Stimulated activated CD8-positive, alpha-beta memory T cell treated with anti-CD3 and anti-CD28 coated beads, Interleukin-7, amount 100 ng/mL, for 4 hours (primary cell): ENCODE measurements at regions not wholly inside any gene's neighbourhood (a gene's known extent, or its start where the extent isn't known, plus 50 kb on each side); places are given as distances from the start of the nearest gene placed in this dataset.
"Not testable (repeated sequence)": the region's sequence is repeated elsewhere in the genome, so short reads cannot be mapped to it uniquely, and the experiment has no call there.

Source experiments
- DNase-seq, 2 donors: peaks; one replicate each; pipeline ENCODE4 v3.0.0-alpha.2; 2020; ENCODE audit warnings: low read depth in 2 of 2

DNA sequence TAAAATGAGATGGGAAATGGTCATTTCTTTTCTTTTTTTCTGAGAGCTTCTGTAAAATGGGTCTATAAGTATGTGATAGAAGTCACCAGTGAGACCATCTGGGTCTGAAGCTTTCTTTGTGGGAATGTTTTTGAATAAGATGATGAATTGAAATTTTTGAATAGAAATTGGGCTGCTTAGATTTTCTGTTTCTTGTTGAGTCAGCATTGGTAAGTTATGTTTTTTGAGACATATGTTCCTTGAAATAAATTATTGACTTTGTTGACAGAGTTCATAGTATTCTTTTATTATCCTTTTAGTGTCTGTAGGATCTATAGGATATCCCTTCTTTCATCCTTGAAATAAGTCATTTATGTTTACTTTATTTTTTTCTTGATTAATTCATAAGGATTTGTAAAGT, 208.1 kb downstream of the OPA1 start:
- no peak for DNase-seq

DNA sequence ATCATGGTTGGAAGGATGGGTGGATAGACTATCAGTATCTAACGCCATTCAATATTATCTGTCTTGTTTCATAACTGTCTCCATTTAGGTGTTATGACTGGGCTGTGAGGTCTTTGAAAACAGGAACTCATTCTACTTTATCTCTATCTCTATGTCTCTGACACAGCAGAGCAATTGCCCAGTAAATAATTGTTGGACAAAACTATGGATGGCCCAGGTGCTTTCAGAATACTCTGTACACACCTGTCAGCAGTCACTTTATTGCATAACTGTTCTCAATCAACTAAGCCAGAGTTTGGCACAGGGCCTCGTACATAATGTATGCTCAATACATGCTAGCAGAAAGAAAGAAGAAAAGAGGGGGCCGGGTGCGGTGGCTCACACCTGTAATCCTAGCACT, 210.3 kb downstream of the OPA1 start:
- no peak for DNase-seq

DNA sequence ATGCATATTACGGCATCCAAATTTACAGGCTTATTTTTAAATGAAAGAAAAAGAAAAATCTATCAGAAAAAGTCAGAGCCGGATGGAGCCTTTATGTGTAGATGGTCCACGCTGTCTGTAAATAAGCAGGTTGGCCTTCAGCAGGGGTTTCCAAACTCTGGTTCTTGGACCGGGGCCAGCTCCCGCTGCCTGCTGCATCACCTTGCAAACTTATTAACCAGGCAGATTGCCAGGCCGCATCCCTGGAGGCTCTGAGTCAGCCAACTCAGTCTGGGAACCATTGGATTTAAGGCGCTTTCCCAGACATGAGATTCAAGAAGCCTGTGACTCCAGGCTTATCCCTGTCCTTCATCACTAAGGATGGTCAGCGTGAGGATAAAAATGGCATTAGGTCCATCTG, 212.4 kb downstream of the OPA1 start:
- no peak for DNase-seq

DNA sequence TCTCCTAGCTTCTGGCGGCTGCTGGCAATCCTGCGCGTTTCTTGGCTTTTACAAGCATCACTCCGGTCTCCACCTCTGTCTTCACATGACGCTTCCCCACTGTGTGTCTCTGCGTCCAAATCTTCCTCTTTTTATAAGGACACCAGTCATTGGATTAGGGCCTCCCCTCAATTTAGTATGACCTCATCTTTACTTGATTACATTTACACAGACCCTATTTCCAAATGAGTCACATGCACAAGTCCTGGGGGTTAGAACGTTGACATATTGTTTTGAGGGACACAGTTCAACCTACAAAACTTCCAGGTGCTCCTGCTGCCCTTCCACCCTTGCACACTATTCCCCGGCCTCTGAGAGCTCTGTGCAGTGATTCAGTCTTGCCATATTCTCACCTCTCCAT, 215.3 kb downstream of the OPA1 start:
- DNase-seq, result no peak

DNA sequence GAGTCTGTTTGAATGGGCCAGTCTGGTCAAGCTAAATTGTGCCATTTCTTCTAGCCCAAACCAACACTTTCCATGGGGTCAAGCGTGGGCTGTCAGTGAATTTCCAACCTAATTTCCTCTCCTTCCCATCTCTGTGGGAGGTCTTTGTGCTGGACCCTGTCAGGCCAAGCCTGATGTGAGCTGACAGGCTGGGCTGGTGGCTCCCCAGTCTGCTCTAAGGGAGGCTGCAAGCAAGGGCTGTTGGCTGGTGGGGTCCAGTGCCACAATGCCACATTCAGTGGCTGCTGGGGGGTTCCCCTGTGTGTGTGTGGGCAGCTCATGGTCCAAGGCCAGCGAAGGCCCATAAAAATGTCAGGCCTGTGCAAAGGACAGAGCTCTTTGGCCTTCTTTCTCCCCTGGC, 216.1 kb downstream of the OPA1 start:
- no peak for DNase-seq

DNA sequence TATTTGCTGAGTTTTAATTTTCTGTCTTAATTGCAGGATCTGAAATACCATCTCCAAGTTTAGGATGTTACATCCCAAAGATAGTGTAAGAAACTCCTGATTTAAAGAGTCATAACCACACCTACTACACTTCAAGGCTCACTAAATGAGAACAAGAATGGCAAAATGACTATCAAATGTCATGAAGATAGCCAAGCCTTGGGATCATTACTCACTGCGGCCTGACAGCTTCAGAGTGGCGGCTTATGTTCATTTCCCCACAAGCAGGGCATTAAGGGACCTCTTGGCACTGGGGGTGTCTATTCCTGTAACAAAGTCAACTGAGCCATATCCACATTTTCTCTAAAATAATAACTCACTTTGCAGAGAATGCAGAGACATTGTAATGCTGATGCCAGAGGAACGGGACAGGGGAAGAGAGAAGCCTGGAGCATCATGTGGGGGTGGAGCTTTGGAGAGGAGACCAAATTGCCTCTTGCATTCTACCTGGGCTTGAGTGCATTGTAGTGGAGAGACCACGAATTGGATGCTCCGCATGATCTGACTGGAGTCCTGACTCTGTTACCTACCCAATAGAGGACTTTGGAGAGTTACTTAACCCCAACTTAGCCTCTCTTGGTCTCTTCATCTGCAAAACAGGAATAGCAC, 219.2 kb downstream of the OPA1 start:
- no peak for DNase-seq

DNA sequence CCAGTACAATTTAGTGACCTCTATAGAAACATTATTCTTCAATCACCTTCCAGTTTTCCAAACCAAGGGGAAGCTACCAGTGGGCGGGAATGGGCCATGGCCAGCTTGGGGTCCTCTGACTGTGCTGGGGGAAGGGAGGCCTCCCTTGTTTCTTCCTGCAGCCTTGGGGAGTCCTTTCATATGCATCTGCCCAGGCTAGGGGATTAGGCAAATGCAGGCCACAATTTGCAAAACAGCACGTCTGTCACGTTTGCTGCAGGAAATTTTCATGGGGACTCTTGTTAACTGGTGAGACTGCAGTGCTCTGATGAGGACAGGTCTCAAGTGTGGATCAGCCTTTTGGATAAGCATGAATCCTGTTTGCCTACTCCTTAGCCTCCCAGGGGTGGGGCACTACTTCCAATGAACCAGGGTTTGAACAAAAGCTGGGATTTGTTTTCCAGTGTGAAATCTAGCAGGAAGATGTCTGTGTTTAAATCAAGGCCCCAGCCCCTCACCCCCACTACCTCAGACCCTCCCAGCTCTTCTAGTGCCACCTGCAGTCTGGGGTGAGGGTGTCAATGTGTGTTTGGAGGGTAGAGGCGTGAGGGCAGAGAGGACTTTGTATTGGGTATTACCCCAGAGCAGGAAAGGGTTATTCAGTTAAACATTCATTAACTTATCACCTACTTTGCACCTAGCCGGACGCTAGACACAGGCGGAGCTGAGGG, 219.9 kb downstream of the OPA1 start:
- no peak for DNase-seq

DNA sequence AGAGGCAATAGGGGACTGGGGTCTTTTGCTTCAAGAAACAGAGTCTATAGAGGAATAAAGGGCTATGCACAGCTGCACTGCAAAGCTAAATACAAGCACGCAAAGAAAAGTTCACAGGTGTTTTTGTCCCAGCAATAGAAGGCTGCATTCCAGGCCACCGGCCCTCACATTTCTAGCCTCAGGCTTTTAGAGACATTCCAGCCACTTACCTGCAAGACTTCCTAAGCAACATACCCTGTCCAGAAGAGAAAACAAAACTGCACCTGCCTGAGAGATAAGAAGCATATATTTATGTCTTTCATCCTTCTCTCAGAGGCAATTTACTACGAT, 220.5 kb downstream of the OPA1 start:
- no peak for DNase-seq

DNA sequence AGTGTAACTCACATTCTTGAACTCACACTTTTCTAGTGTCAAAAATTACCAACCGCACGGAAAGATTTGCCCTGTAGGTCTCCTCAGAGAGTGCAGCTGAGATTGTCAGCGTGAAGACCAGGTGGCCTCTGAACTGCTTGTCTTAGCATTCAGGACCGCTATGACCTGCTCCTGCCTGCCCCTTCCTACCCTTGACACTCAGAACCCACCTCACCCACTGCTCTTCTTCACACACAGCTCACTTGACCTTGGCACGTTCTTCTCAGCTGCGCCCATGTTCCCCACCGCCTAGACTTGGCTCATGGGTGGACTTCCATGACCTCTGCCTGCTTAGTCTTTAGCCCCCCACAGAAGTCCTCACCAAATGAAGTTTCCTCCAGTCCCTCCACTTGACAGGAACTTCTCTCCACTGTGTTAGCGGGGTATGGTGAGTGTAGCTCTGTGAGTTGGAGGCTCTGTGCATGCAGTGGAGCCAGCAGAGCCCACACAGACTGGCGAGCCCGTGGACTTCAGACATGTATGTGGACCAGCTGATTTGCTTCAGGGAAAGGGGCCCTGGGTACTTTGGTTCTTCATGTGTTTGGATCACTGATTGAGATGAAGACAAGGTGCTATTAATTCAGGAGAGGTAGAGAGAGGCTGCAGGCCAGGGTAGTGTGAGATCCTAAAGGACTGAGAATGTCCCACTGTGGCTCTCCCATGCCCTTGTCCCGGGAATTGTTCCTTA, 221.3 kb downstream of the OPA1 start:
- no peak for DNase-seq

DNA sequence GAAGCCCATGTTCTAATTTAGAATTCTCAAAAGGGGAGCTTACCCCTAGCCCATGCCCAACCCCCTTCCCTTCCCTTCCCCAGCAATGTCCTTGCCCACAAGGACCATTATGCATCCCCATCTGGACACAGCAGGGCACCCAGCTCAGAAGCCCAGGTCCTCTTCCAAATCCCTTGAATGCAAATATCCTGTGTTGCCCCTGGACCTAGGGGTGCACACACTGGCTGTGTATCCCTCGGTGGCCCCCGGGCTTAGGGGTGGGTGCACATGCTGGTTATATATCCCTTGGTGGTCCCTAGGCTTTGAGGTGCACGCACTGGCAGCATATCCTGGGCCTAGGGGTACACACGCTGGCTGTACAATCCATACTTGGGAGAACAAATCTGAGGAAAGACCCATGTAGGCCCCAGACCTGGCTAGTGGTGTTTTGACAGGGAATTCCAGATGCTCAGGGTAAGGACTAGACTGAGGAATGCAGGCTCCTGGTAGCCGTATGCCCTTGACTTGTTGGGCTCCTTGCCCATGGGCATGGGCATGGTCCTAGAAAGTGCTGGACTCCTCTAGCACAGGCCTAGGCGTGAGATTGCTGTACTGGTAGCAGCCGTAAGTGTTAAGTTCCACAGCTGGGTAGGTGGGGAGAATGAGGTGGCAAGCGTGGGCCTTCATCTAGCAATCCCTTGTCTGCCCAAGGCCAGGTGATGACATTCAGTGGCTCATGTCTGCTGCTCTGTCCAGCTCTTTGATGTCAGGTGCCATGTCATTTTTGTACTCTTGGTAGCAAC, 222.4 kb downstream of the OPA1 start:
- no peak for DNase-seq

DNA sequence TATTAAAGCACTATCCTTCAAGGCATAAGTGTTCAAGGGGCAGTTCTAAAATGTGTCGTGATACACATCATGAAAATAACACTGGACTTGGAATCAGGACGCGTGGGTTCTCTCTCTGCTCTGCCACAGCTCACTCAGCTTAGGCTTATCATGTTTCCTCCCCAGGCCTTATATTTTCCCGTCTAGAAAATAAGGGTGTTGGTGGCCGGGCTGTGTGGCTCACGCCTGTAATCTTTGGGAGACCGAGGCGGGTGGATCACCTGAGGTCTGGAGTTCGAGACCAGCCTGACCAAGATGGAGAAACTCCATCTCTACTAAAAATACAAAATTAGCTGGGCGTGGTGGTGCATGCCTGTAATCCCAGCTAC, 223.0 kb downstream of the OPA1 start:
- DNase-seq, result no peak

DNA sequence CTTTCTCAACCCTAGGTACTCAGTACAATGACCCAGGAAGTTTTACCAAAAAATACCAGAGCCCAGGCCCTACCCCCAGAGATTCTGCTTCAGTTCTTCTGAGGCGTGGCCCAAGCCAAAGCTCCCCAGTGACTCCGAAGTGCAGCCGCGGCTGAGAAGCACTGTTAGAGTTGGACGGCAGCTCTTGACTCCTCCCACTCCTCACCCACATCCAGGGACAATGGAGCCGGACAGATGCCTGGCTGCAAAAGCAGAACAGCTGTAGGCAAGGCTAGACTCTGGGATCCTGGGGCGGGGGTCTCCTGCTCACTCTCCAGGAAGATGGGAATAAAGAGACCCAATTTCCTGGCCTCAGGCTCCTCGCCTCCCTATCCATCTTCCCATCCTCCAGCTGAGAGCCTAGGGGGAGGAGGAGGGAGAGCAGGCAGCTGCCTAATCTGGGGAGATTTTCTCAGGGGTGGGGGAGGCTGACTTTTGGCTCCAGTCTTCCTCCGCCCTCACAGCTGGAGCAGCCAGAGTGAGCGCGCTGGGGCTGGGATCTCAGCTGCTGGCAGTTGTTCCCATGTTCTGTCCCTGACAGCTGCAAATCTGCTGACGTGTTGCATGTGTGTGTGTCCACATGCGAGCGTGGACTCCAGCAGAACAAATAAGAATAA, 223.8 kb downstream of the OPA1 start:
- no peak for DNase-seq

DNA sequence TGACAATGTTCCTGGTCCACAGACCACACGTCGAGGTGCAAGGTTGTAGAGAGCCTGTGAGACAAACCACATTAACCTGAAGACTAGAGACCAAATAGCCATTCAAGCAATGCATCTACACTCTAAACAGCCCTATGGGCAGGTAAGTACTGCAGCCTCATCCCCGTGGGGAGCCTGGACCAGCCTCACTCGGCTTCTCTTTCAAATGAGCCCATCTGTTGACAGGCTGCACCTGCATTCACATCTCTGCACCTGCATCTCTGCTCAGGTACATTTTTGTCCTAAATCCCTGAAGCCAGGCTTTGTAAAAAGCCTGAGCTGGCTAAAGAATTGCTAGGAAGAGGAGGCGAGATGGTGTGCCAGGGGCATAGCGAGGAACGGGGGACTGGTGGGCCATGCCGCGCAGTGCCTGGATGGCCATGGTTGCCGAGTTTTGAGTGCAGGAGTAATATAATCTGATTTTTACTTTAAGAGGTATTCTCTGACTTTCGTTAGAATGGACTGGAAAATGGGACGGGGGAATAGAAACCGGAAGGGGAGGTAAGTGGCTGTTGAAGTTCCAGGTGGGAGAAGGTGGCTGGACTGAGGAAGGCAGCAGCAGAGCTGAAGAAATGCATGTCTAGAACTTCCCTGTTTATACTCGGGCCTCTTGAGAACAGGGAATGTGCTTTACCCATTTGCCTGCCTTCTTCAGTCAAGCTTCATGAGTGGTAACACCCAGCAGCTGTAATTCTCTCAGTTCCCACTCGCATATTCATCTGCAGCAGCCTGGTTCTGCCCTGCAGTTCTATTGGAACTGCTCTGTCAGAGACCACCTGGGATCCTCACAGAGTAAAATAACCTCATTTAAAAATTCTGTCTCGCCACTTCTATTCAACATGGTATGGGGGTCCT, 226.4 kb downstream of the OPA1 start:
- DNase-seq, result no peak

DNA sequence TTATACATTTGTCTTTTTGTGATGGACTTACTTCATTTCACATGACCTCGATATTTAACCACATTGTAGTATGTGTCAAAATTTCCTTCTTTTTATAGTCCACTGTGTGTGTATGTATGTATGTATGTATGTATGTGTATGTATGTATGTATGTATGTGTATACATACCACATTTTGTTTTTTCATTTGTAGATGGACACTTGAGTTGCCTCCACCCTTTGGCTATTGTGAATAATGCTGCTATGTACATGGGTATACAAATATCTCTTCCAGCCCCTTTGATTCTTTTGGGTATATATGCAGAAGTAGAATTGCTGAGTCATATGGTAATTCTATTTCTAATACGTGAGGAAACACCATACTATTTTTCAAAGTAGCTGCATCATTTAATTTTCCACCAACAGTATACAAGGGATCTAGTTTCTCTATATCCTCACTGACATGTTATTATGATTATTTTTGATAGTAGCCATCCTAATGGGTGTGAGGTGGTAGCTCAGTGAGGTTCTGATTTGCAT, 228.2 kb downstream of the OPA1 start:
- DNase-seq, result no peak

DNA sequence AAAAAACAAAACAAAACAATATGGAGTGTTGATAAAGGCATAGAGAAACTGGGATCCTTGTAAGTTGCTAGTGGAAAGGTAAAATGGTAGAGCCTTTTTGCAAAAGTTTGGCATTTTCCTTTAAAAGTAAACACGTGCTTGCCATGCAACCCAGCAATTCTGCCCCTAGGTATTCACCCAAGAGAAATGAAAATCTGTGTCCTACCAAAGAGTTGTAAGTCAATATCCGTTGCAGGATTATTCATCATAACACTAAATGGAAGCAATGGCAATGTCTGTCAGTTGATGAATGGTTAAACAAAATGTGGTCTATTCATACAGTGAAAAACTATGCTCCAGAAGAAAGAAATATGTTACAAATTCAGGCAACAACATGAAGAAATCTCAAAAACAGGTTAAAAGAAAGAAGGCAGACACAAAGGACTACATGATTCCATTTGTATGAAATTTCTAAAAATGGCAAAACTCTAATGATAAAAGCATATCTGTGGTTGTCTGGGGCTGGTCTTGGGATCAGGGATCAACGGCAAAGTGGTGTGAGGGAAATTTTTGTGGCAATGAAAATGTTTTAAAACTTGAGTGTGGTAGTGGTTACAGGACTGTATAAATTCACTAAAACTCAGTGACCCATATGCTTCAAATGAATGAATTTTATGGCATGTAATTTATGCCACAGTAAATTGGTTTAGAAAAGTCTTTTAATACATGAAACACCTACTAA, 229.6 kb downstream of the OPA1 start:
- no peak for DNase-seq

DNA sequence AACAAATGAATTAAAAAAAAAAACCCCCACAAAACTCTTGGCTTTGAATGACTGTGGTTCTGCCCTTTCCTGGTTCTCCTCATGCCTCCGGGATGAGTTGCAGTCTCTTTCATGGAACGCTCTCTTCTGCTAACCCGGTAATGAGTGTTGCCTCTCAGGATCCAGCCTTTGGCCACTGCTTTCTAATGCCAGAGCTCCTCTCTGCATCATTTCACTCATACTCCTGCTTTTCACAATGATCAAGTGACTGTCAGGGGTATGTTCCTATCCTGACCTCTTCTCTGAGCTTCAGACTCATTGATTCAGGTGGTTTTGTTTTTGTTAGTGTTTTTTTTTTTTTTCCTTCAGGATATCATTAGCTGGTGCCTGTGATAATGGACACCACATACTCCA, 230.2 kb downstream of the OPA1 start:
- not testable (repeated sequence) for DNase-seq

DNA sequence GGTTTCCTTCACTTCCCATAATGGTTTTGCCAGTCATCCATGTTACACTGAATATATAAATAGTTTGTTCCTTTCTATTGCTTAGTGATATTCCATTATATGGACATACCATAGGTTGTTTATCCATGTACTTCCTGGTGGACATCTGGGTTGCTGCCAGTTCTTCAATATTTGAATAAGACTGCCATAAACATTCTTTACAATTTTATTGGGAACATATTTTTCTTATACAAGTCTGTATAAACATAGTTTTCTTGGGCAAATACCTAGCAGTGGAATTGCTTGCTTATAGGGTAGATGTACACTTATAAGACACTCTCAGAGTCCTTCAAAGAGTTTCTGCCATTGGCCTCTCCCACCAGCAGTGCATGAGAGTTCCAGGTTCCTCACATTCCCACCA, 231.4 kb downstream of the OPA1 start:
- DNase-seq, result no peak

DNA sequence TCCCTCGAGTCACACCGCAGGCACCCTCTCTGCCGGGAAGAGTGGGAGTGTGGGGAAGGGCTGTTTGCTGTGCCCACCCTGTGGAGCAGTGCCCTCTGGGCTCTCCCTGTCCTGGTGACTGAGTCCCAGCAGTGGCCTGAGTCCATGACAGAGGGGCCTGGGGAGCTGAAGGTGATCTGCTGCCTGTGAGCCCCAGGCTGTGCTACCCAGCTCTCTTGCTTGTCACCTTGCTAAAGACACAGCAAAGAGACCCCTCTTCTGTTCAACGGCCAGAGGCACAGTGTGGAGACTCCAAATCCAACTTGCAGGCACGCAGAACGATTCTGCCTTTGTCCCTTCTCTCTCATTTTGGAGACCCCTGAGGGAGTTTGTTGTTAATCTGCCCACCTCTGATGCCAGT, 232.6 kb downstream of the OPA1 start:
- no peak for DNase-seq

DNA sequence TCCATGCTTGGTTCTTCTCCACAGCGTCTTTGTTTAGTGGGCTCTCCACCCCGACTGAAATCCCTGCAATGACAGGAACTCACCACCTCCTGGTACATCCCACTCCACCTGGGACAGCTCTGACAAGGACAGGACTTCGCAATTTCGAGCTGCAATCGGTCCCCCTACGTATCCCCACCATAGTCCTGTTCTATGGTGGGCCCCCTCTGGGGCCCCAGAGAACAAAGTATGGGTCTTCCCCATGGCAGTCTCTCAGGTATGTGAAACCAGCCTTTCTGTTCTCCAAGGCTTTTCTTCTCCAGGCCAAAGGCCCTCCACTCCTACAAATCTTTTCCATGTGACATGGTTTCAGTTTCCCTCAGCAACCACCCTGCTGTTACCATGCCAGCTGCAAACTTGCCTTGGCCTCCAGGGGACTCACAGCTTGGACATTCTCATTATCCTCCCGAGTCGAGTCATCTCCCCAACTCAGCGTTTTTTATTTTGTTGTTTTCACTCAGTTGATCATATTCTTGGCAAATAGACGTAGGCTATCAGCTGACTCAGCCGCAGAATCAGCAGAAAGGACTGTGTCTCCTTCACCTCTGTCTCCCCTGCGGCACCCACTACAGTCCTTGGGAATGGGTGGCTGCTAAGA, 233.3 kb downstream of the OPA1 start:
- no peak for DNase-seq
